ENCODE measurements at regions not wholly inside any gene's neighbourhood (a gene's known extent, or its start where the extent isn't known, plus 50 kb on each side); places are given as distances from the start of the nearest gene placed in this dataset.

GRCh38 chr14:97368049-97368448 lies 570.9 kb downstream of the VRK1 start:
- FAIRE-seq (no peak), DNase-seq (ENCODE audit: low spot score in 2 of 2) (no peak)

DNA sequence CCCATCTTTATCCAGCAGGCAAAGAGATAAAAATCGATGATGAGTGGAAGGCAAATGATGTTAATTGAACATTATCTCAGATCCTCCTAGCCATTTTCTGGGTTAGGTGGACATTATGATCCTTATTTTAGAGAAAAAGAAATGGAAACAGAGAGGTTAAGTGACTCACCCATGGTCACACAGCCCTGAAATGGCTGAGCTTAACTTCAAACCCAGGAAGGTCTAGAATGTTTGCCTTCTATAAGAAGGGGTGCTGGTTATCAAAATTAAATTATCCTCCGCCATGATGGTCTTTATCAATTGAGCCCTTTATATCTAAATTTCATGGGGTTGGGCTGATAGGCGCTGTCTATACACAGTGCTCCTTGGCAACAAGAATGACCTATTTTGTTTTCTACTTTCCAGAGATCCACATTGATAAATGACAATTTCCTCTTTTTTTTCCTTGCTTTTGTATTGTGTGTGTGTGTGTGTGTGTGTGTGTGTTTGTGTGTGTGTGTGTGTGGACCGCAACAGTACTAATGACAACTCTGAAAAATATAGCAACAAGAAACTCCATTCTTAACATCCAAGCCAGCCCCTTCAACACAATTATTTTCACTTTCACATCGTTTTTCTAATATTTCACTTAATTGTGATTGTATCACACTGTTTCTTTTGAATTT lies 571.9 kb downstream of the VRK1 start:
- no peak for DNase-seq (ENCODE audit: low spot score in 2 of 2)
- FAIRE-seq = no peak

DNA sequence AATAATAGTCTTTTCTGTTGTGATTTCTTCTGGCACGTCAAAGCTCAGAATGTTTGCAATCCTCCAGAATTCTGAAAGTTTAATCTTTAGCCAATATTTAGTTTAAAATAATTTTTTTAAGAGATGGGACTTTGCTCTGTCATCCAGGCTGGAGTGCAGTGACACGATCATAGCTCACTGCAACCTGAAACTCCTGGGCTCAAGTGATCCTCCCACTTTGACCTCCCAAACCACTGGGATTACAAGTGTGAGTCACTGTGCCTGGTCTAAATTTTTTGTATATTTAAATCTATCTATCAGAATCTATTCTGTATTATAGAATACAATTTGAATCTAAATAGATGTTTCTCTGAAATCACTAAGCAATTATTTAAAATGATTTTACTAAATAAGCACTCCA lies 572.7 kb downstream of the VRK1 start:
- FAIRE-seq (no peak), DNase-seq (ENCODE audit: low spot score in 2 of 2) (no peak)

DNA sequence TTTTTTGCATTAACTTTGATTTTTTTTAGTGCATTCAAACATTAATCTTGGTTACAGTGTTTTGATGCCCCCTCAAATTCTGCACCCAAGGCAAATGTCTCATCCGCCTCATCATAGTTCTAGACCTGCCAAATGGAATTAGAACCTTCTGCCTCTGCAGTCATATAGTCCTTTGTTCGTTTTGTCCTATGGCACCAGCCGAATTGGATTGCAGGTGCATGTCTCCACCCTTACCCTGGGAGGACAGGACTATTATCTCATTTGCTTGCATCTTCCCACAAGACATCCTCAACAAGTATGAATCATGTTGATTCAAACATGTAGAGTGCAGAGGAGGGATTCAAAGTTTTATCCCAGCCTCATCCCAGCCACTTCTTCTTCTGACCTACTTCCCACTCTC lies 579.1 kb downstream of the VRK1 start:
- DNase-seq (ENCODE audit: low spot score in 2 of 2) (no peak), FAIRE-seq (no peak)

- DNase-seq (ENCODE audit: low spot score in 2 of 2) = no peak
These were observed 580.4 kb downstream of the VRK1 start for GRCh38 chr14:97377550-97377949.

DNA sequence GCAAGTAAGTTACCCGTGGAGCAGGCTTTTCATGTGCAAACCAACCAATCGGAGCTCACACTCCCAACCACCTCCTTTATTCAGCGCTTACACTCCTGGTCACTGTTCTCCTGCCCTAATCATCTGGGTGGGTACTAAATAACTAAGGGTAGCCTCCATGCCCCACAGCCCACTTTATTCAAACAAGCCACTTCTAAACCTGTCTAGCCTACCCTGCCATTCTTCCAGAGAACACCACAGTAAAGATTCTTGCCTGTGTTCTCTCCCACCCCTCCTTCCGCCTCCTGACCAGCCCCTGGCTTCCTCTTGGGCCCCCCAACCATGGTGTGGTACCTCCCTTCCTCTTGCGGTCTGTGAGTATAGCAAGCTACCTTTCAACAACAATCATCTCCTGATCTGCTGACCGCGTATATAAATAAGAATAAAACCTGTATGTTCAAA lies 581.9 kb downstream of the VRK1 start:
- FAIRE-seq (no peak), DNase-seq (ENCODE audit: low spot score in 2 of 2) (no peak)

More at GRCh38 chr14:97377550-97377949, 580.4 kb downstream of the VRK1 start:
- no peak for FAIRE-seq

DNA sequence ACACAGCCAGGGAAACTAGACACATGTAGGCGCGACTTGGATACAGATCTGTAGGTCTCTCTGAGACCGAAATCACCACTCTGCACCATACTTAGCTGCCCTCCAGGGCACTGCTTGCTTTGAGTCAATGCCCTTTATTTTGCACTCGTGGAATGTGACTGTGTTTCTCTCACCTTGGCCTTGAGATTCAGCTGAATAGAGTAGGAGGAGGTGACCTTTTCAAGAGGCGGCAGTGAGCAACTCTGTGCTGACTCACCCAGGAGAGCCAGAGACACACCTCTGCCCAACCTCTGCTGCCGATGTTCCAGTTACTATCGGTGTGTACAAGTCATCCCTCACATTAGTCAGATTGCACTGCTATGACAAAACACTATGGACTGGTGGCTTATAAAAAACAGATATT lies 583.4 kb downstream of the VRK1 start:
- DNase-seq (ENCODE audit: low spot score in 2 of 2) (no peak), FAIRE-seq (no peak)

GRCh38 chr14:97381309-97381708 lies 584.1 kb downstream of the VRK1 start:
- DNase-seq (ENCODE audit: low spot score in 2 of 2) (no peak), FAIRE-seq (no peak)

- no peak for DNase-seq (ENCODE audit: low spot score in 2 of 2)
- no peak for FAIRE-seq
These were observed 585.5 kb downstream of the VRK1 start for GRCh38 chr14:97382616-97383226.

- DNase-seq (ENCODE audit: low spot score in 2 of 2) (no peak), FAIRE-seq (no peak)
These were observed 588.5 kb downstream of the VRK1 start for GRCh38 chr14:97385727-97386126.

- FAIRE-seq (no peak), DNase-seq (ENCODE audit: low spot score in 2 of 2) (no peak)
These were observed 590.2 kb downstream of the VRK1 start for GRCh38 chr14:97387252-97387874.

GRCh38 chr14:97388408-97388807 lies 591.2 kb downstream of the VRK1 start:
- no peak for DNase-seq (ENCODE audit: low spot score in 2 of 2)
- FAIRE-seq = no peak

- FAIRE-seq = no peak
- DNase-seq (ENCODE audit: low spot score in 2 of 2) = no peak
These were observed 593.0 kb downstream of the VRK1 start for GRCh38 chr14:97390096-97390724.

GRCh38 chr14:97393244-97393643 lies 596.1 kb downstream of the VRK1 start:
- FAIRE-seq (no peak), DNase-seq (ENCODE audit: low spot score in 2 of 2) (no peak)

DNA sequence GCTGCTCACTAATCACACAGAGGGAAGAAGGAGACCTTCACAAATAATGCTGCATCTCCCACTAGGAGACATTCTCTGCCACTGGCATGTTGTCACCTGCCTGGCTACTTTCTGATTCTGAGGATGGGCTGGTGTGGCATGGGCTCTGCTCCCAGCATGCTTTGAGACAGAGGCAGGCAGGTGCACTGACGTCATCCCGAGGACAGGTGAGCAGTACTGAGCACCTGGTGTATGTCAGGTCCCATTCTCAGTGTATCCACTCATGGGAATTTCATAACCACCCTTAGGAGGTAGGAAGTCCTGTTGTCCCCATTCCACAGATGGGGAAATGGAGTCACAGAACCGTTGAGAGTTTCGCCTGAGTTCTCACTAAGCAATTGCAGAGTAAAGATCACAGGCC lies 597.9 kb downstream of the VRK1 start:
- DNase-seq (ENCODE audit: low spot score in 2 of 2) (no peak), FAIRE-seq (no peak)

DNA sequence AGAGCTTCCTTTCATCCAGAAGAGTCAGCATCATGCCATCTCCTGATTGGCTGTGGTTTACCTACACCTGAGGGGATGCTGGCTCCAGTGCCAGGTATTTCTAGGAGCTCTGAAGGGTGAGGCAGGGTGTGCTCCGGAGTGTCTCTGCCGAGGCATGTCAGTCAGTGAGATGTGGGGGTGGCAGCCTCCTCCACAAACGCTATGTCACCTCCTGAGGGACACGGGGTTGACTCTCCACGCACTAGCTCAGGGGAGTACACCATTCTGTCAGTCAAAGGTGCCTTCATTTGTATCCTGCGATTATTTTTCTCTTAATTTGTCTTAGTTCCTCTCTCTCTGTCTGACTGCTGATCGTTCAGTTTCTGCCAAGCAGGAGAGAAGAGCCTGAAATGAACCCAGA lies 604.5 kb downstream of the VRK1 start:
- no peak for DNase-seq (ENCODE audit: low spot score in 2 of 2)
- FAIRE-seq = no peak

DNA sequence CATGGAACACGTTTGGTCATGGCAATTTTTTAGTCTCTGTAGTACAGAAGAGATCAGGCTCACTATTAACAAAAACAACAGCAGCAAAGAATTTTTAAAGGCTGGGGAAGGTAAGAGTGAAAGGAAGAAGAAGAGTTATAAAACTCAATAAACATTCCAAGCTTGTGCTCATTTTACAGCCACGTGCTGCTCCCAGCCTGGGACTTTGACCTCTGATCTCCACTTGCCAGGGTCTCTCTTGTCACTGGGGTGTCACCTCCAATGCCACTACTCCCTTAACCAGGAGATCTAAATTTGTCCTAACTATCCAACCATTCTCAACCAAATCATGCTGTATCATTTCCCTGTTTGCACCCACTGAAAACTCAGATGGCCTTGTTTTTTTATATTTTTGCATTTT lies 605.1 kb downstream of the VRK1 start:
- DNase-seq (ENCODE audit: low spot score in 2 of 2) (no peak), FAIRE-seq (no peak)

DNA sequence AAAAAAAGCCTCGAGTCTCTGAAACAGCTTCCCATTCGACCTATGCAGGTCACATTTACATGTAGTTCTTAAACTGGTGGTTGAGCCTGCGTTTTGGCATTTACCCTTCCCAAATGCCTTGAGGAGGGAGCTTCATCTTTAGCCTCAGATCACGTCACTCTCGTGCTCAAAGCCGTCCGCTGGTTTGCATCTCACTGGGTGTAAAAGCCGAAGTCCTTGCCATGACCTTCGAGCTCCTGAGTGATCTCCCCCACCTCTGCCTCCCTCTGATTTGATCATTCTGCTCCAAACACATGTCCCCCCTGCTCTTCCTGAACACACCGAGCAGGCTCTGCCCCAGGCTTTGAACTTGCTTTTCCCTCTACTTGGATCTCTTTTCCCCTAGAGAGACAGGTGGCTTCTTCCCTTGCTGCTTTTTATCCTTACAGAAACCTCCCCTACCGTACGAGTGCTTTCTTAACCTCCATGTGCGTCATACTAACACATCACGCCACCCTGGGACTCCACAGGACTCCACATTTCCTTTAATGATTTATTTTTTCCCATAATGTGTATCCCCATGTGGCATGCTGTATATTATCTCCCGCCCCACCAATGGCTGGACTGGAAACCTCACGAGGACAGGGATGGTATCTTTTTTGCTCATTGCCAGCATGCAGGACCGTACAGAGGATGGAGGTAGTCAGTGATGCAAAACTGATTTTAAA lies 610.7 kb downstream of the VRK1 start:
- FAIRE-seq = no peak
- DNase-seq (ENCODE audit: low spot score in 2 of 2) = no peak

- no peak for FAIRE-seq
- no peak for DNase-seq (ENCODE audit: low spot score in 2 of 2)
These were observed 611.3 kb downstream of the VRK1 start for GRCh38 chr14:97408503-97408902.

GRCh38 chr14:97408937-97409815 lies 612.0 kb downstream of the VRK1 start:
- DNase-seq (ENCODE audit: low spot score in 2 of 2) (no peak), FAIRE-seq (no peak)
